ENCODE measurements at regions not wholly inside any gene's neighbourhood (a gene's known extent, or its start where the extent isn't known, plus 50 kb on each side); places are given as distances from the start of the nearest gene placed in this dataset.
"Not testable (repeated sequence)": the region's sequence is repeated elsewhere in the genome, so short reads cannot be mapped to it uniquely, and the experiment has no call there.

DNA sequence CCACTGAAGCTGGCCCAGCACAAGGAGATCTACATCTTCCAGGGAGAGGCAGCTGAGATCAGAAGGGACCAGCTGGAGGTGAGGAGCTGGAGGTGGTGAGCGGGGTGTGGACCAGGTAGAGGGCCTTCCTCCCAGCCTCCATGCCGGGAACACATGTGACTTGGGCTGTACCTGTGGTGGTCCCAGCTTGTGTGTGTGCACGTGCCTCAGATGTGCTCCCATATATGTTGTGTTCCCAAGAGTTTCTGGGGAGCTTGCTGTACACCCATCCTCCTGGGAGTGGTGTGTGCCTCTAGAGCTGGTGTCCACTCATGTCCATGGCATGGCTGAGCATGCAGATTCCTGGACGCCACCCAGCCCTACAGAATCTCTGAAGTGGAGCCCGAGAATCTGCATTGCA is 183.7 kb upstream of the AKAP13 start:
- not testable (repeated sequence) for H3K4me3 ChIP-seq (ENCODE audit: low read depth, low read length)

DNA sequence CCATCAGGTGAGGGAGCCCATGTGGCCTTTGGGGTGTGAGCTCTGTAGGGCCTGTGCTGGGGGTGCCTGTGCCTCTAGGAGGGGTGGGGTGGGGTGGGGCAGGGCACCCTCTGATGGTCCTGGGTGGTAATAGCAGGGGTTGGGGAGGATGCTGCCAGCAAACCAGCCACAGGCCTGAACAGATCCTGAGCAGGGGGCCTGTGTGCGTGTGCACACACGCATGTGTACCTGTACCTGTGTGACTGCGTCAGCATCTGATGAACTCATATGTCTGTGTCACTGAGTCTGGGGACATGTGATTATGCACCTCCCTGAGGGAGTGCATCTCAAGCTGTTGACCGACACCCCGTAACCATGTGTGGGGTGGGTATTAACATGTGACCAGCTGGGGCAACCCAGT is 182.8 kb upstream of the AKAP13 start:
- not testable (repeated sequence) for H3K4me3 ChIP-seq (ENCODE audit: low read depth, low read length)

DNA sequence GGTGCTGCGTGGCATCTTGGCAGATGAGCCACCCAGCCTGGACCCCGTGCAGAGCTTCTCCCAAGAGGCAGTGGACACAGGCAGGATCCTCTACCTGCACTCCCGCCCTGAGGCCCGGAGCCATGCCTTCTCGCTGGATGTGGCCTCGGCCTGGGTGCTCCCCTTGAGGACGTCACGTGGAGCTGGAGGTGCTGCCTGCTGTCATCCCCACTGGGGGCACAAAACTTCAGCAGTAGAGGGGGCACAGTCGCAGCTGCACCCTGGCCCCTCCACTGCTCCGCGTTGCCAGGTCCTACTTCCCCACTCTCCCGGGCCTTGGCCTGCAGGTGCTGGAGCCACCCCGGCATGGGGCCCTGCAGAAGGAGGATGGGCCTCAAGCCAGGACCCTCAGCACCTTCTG is 182.0 kb upstream of the AKAP13 start:
- H3K4me3 ChIP-seq (ENCODE audit: low read depth, low read length), result not testable (repeated sequence)

DNA sequence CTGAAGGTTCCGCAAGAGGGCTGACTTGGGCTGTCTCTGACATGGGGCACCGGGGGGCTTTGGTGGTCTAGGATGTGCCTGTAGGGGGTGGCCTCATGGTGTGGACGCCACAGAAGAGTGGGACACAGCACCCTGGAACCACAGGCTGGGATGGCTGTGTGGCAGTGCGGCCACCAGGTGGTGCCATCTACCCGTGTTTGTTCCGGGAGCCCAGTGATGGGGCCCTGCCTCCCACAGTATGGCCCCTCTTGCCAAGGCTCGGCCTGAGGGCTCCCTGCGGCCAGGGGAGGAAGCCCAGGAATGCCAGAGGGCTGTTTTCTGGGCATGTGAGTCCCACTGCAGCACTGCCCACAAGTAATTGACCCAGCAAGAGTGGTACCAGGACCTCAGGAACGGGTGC is 180.2 kb upstream of the AKAP13 start:
- H3K4me3 ChIP-seq (ENCODE audit: low read depth, low read length), result not testable (repeated sequence)

DNA sequence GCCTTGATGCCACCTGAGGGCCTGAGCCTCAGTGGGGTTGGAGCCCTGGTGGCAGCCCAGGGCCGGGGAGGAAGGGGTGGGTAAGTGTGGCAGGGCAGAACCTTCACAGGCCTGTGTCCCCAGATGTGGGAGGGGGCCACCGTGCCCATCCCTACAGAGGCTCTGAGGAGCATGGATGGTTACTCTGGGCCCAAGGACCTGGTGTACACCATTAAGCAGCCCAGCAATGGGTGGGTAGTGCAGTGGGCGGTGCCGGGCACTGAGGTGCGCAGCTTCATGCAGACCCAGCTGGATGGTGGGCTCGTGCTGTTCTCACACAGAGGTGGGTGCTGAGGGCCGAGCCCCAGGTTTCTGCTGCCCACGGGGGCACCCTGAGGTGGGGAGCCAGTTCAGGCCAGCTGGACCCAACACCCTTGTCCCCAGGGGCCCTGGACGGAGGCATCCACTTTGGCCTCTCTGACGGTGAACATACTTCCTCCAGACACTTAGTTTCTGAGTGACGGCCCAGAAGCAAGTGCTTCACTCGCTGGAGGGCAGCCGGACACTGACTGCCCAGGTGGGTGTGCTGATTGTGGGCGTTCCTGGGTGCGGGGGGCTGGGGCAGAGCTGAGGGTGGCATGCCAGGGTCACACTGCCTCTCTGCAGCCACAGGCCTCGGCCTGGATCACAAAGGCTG is 179.1 kb upstream of the AKAP13 start:
- H3K4me3 ChIP-seq (ENCODE audit: low read depth, low read length), result not testable (repeated sequence)

DNA sequence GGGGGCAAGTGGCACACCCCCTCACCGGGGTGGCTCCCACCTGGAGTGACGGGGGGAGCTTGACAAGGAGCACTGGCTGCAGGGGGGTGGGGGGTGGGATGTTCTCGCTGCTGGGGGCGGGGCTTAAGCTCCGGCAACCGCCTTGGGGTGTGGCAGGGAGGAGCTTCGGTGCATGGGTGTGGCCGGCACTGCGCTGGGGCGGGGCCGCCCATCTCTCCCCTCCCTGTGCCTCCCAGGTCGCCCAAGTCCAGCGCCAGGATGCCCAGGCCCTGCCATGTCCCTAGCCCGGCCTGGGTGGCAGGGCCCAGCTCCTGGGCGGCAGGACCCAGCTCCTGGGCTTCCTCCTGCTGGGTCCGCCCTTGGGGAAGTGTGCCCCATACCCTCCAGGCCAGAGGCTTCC is 175.9 kb upstream of the AKAP13 start:
- not testable (repeated sequence) for H3K4me3 ChIP-seq (ENCODE audit: low read depth, low read length)

DNA sequence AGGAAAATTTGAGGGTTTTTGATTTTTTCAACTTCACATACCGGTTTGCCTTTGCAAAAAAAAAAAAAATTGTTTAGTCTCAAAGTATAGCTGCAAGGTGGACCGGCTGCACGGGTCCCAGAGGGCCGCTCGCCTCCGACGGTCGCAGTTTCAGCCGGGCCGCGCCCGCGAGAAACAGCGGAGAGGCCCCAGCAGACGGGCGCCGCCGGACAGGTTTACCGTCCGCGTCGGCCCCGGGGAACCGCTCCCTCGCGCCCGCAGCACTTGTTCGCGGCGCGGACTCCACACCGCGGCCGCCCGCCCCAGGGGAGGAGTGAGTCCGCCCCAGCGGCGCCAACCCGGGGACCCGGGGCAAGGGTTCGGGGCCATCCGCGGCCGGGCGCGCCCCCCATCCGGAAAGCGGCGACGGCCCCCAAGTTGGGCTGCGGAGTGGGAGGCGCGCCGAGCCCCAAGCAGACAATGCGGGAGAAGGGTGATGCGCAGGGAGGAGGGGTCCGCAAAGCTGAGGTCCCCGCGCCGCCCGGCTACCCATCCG is 146.5 kb upstream of the AKAP13 start:
- peak overlapping the region; percentile 8 for H3K4me3 ChIP-seq (ENCODE audit: low read depth, low read length)

DNA sequence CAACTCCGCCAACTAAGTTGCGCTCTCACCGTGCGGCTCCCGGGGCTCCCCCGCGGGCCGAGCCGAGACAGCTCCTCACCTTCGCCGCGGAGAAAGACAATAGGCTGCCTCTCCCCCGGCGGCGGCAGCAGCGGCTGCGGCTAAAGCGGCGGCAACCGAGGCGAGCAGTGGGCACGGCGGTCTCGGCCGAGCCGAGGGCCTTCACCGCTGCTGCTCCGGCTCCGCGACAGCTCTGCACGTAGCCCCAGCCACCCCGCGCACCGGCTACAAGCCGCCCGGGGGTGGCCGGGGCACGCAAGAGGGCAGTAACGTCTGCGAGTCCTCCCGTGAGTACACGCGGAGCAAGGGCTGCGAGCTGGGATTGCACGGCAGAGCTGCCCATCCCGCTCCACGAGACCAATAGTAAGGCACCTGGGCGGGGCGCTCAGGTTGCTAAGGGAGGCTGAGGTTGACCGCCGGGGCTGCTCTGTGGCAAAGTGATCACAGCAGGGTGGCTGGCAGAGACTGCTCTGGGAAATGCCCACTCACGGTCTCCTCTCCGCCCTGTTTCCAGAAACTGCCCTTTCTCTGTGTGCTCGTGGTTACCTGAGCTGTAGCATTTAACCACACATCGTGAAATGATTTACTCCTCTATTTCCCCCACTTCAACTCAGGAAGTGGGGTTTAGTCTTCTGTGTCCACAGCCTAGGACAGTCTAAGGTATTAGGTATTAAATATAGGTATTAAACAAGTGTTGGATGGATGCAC is 145.8 kb upstream of the AKAP13 start:
- not testable (repeated sequence) for H3K4me3 ChIP-seq (ENCODE audit: low read depth, low read length)

DNA sequence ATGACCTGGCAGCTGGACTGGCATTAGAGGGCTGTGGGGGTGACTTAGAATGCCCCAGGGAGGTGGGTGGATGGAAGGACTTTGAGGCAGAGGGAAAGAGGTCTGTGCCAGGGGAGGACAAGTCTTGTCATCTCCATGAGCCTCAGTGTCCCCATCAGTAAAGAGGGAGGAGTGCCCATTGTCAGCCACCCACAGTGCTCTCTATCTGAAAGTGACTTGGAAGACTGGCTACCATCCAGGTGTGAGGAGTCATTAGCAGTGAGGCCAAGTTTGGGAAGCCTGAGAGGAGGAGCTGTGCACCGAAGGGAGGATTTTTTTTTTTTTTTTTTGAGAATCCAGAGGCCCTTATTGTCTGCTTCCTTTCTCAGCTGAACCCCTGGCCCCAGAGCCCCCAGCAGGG is 136.3 kb upstream of the AKAP13 start:
- not testable (repeated sequence) for H3K4me3 ChIP-seq (ENCODE audit: low read depth, low read length)

DNA sequence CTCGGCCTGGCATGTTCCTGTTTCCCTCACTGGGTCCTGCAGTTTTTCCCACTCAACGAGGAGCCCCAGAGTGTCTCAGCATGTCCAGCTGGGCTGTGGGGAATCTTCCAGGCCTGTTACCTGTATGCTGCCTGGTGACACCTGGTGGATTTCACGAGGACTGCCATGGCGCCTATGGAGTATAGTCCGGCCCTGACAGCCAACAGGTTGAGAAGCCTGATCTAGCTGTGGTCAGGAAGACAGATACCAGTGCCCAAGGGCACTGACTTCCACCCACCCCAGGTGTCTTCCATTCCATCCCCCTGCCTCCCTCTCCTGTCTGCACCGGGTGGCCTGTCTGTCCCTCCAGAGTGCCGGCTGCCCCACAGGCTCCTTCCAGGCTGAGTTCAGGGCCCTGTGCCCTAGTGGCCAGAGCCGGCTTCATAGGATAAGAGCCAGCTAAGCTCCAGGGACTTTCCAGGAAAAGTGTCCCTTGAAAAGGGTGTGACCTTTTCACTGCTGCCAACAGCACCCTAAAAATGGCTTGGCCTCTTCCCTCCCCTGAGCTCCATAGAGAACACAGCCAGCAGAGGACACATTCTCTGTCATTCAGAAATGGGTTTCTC is 129.4 kb upstream of the AKAP13 start:
- H3K4me3 ChIP-seq (ENCODE audit: low read depth, low read length), result not testable (repeated sequence)

DNA sequence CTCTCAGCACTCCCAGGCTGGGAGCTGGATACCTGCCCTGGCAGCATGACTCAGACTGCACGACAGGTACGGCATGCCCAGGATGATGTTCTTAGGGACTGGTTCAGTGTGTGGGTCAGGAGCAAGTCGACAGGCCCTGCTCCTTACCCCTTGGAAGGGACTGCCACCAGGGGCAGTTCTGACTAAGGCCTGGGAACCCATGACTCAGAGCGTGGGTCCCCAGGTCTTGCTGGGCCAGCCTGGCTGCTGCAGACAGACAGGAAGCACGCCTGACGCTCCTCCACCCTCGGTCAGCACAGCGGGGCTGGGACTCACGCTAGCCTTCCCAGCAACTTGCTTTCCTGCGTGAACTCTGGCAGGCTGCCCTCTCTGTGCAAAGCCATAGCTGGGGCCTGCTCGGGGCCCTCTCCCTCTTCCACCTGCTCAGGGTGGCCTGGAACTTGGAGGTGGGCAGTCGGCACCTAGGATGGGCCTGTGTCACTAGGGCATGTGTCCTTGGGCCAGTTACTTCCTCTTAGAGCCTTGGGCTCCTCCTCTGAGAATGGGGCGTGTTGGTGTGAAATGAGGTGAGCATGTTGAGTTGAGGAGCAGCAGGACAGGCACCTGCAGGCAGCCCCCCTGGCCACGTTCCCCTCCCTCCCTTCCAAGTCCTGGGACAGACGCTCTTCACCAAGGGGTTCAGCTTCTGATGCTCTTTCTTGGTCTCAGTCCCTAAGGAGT is 127.0 kb upstream of the AKAP13 start:
- not testable (repeated sequence) for H3K4me3 ChIP-seq (ENCODE audit: low read depth, low read length)

DNA sequence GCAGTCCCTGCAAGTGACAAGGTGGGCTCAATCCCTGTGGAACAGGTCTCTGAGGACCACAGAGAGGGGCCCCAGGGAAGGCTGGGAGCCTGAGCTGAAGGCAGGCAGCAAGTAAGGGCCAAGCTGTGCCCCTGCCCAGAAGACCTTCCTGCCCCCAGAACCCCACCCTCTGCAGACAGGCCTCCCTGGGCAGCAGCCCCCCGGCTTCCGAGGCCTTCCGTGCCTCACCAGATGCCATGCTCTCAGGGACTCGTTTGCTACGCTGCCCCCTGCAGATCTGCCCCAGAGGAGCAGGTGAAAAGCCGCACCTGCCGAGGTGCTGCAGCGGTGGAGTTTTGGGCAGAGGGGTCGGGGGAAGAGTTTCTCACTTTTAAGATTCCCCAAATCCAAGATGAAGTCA is 125.4 kb upstream of the AKAP13 start:
- not testable (repeated sequence) for H3K4me3 ChIP-seq (ENCODE audit: low read depth, low read length)

DNA sequence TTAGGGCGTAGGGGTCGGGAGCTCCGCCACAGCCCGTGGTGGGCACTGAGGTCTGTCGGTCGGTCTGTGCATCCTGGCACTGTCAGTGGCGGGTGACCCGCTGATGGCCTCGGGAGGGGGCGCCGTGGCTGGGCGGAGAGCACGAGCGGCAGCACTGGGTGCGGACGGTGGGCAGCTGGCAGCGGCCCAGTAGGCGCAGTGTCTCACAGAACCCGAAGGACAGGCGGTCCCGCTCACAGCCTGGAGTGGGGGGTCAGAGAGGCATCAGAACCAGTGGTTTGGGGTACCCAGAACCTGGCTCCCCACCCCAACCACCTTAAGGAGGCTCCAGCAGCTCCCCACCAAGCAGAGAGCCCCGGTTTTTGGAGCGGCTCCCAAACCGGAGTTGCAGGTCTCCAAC is 124.9 kb upstream of the AKAP13 start:
- not testable (repeated sequence) for H3K4me3 ChIP-seq (ENCODE audit: low read depth, low read length)

DNA sequence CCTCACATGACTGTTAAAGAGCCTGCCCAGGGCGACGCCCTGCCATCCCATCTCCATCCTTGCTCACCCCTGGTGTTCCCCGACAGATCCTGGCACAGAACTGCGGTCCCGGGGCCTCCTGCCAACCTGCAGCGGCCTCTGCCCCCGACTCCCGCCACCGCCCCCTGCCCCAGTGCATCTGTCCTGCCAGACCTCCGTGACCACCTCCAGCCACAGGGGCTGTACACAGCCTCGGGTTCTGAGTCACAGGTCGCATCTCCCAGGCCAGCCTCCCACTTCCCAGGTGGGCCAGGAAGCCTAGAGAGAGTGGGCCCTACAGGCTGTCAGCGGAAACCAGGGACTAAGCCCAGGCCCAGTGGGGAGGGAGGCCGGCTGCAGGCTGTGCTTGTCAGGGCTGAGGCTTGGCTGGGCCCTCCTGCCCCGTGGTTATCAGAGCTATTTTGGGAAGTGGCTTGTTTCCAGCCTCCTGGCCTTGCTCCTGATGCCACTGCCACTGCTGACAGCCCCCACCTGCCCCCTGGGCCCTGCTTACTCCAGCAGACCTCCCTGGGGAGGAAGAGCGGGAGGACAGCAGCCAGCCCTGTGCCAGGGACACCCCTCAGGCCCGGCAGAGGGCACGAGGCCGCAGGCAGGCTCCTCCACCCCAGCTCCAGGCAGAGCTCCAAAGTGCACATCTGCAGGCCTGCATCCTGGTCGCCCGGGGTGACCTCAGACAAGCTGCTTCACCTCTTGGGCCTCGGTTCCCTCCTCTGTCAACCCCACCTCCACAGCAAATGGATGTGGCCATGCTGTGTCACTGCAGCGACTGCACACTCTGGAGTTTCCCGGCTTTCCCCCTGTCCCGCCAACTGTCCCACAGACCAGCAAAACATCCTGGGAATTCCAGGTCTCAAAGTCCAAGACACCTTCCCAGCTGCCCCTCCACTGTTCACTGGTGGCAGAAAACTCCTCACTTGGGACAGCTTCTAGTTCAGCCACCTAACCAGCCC is 124.1 kb upstream of the AKAP13 start:
- not testable (repeated sequence) for H3K4me3 ChIP-seq (ENCODE audit: low read depth, low read length)

DNA sequence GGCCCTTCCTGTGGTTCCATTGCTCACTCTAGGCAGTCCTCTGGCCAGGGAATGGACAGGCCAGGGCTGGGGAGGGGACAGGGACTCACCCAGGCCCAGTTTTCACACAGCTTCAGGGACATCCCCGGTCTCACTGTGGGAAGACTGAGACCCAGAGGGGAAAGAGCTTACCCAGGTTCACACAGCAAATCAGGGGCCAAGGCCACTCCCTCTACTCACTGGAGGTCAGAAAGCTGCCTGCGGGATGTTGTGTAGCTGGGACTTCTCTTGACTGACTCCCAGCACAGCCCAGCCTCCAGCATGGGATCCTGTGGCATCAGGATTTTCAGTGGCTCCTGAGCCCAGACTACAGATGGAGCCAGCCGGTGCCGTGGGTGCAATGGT is 122.3 kb upstream of the AKAP13 start:
- H3K4me3 ChIP-seq (ENCODE audit: low read depth, low read length), result not testable (repeated sequence)

DNA sequence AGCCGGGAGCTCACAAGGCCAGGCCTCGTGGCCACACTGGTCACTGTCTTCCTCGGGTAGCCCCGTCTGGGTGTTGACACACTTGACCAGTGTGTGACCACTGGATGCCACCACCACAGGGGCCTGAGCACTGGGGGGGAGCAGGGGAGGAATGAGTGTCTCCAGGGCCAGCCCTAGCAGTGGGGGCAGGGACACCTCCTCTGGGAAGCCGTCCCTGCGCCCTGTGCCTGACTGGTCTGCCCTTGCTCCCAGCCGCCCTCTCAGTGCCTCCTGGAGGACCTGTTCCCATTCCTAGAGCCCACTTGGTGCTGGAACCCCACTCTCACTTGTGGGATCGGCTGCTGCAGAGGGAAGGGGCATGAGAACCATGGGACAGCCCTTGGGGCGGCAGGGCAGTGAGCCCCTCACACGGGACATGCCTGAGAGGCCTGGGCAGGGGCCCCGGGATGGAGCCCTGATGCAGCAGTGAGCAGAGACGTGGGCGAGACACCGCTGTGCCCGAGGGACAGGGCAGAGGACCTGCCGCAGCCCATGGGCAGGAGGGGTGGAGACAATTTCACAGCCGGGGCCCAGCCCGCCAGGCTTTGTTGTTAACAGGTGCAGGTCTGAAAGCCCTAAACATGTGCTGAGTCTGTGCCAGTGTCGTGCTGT is 121.7 kb upstream of the AKAP13 start:
- not testable (repeated sequence) for H3K4me3 ChIP-seq (ENCODE audit: low read depth, low read length)

DNA sequence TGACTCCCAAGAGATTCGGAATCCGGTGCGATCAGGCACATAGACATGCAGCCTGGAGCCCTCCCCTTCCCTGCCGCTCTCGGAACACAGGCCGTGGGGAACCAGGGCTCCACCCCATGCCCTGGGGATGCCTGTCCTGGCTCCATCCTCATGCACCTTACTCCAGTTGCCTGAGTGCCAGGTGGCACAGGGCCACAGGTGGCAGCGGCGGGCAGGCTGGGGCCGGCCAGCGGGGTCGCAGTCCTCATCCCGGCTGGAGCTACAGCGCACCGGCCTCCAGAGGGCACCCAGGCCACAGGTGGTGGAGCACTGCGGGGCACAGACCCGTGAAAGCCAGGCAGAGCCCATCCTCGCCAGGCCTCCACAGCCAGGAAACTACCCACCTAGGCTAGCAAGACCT is 119.9 kb upstream of the AKAP13 start:
- H3K4me3 ChIP-seq (ENCODE audit: low read depth, low read length), result not testable (repeated sequence)

DNA sequence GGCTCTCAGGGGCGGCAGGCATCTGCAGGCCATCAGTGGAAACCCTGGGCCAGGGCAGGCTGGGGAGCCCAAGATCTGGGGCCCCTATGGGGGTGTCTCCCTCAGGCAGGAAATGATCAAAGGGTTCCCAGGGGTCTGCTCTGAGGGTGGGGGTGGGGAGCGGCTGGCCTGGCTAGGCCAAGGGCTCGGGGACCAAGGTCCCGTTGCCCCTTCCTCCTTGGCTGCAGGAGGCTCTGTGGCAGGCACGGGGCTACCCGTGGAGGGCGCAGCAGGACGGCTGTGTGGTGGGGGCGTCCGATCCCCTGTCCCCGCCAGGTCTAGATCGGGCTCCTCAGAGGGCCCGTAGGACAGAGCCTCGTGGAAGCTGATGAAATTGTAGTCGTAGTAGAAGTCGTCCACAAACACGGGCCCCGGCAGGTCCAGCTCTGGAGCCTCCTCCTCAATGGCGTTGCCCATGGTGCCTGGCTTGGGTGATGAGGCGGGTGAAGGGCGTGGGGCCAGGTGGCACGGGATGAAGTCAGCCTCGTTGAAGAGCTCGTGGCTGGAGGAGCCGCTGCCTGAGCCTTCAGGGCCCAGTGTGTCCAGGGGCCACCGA is 117.8 kb upstream of the AKAP13 start:
- H3K4me3 ChIP-seq (ENCODE audit: low read depth, low read length), result not testable (repeated sequence)

DNA sequence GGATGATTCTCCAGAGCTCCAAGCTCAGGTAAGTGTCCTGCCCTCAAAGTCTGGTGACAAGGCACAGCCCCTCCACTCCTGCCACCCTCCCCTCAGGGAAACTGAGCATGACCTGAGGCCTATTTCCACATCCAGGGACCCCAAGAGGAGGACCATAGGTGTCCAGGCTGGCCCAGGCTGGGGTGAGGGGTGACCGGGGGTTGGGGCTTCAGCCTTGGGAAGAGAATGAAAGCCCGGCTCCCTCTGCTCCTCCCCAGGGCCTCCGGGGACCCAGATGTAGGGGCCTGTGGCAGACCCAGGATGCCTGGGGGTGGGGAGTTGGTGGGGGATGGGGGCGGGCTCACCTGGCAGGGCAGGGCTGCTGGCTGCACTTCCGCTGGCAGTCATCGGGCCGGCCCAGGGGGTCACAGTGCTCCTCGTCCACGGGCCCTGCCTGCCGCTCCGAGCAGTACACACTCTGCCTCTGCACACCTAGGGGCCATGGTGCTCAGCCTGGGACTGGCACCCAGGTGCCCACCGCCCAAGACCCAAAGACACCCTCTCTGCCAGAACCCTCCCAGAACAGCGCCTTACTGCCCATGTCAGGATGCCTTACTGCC is 116.5 kb upstream of the AKAP13 start:
- H3K4me3 ChIP-seq (ENCODE audit: low read depth, low read length), result not testable (repeated sequence)
